ENCODE measurements at regions not wholly inside any gene's neighbourhood (a gene's known extent, or its start where the extent isn't known, plus 50 kb on each side); places are given as distances from the start of the nearest gene placed in this dataset.
"Not testable (repeated sequence)": the region's sequence is repeated elsewhere in the genome, so short reads cannot be mapped to it uniquely, and the experiment has no call there.

DNA sequence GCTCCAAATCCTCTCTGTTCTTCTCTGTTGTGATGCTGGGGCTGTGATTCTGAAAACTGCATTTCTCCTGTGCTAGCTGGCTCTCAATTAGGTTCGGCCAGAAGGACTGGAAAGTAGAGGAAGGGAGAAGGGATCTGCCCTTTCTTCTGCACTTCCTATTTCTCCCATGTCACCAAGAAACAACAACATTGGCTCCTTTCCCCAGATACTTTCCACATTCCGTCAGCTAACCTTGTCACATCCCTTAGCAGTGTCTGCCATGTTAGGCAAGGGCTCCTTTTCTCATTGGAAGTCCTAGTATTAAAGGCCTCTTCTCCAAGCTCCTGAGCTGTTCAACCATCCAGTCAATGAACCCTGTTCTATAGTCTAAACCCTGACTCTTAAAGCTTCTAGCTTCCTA, 171.1 kb downstream of the ZNF621 start:
- intact Hi-C loops (cut with micrococcal nuclease) = no loop called here

DNA sequence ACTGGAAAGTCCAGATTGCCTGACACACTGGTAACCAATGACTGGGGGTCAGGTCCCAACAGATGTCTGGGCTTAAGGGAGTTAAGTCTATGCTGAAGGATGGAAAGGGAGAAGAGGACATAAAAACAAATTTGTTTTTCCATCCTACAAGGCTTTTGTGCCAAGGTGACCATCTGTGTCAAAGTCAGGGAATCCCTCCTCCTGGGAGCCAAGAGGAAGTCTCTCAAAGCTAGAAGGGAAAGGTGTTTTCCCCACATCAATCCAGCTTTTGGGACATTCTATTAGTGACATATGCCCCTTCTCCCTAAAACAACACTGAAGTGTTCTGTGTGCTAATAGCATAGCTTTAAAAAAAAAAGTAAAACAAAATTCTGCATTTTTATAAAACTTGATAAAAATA, 173.9 kb downstream of the ZNF621 start:
- intact Hi-C loops (cut with micrococcal nuclease) = not testable (repeated sequence)

GRCh38 chr3:40701016-40701588, 176.3 kb downstream of the ZNF621 start:
- intact Hi-C loops (cut with micrococcal nuclease) = no loop called here

GRCh38 chr3:40704224-40704623, 179.5 kb downstream of the ZNF621 start:
- intact Hi-C loops (cut with micrococcal nuclease) = no loop called here

GRCh38 chr3:40705663-40706062, 180.9 kb downstream of the ZNF621 start:
- intact Hi-C loops (cut with micrococcal nuclease) = no loop called here

- intact Hi-C loops (cut with micrococcal nuclease) = no loop called here
Measured at GRCh38 chr3:40713306-40713705, 188.5 kb downstream of the ZNF621 start.

DNA sequence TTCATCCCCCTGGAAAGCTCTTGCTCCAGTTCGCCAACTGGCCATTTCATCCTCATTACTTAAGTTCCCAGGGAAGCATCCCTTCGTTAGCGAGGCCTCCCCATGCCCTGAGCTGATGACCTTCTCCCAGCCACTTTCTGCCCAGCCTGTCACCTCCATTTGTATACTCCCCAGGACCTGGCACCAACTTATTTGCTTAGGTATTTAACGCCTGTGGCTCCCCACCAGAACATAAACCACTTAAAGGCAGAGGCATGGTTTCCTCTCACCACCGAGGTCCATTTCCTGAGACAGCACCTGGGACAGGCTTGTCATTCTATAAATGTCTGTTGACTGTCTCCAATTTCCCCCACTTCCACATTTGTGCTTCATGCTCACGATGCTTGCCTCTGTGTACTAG, 189.0 kb downstream of the ZNF621 start:
- intact Hi-C loops (cut with micrococcal nuclease) = no loop called here

DNA sequence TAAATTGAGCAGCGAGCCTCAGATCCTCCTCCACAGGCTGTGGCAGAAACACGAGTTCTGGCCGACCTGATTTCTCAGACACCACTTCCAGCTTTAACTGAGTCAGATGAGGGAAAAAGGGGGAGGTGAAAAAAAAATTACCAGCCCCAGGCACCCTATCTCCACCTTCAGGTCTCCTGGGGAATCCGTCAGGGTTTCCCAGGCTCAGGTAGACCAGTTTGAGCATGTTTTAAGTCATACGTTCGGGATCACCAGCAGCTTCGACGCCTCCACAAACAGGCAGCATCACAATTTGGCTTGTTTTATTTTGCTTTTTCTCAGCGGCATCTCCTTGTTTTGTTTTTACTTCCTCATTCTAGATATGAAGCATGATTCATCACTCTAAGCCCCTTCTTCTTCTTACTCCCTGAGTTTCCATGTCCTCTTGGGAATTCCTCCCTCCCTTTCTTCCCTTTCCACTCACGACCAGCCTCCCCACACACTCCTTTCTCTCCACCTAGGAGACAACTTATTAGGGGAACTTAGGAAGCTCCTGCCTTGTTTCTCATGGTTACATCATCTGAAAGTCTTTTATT, 190.1 kb downstream of the ZNF621 start:
- intact Hi-C loops (cut with micrococcal nuclease) = no loop called here

DNA sequence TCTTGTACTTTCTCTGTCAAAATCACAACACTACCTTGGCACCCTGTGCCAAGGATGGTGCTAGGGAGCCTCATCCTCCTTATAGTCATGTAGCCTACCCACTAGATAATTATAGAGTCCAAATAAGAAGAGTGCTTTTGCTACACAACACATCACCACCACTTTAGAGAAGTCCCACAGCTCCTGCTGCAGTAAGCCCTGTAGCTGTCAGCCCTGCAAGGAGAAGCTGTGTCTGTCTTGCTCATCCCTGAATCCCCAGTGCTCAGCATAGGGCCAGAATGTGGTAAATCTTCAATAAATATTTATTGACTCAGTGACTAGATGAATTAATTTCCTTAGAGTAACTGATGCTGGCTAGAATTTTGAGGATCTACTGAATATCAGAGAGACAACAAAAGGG, 190.8 kb downstream of the ZNF621 start:
- intact Hi-C loops (cut with micrococcal nuclease) = no loop called here

DNA sequence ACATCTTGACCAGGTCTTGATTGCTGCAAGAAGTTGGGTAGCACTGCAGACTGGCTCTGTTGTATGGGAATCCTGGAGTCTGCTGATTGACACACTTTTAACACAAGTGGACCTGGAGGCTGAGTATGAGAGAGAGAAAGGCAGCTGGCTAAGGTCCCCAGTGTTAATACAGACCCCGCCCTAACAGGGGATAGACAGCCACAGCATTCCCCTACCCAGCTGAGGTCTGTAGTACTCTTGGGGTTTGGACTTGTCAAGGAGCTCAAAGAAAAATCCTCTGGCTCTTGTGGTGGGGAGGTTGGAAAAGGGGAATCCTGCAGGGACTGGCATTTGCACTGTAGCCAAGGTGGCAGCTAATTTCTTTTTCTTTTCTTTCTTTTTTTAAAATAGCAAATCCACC, 192.7 kb downstream of the ZNF621 start:
- intact Hi-C loops (cut with micrococcal nuclease) = no loop called here

DNA sequence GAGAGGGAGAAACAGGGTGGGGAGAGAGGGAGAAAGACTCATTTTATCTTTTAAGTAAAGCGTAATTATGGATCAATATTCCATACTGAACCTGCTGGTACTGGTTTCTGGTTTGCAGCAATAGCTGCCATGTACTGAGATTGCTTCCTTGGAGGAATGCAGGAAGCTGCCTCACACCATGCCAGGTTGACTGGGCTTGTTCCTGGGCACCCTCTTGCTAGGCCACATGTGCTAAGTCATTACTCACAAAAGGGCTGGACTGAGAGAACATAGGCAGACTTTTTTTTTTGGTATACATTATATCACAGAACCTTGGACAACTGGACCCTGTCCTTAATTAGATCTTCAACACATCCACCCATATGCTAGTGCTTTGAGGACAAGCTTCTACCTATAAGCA, 193.4 kb downstream of the ZNF621 start:
- intact Hi-C loops (cut with micrococcal nuclease) = no loop called here

GRCh38 chr3:40718681-40719080, 193.9 kb downstream of the ZNF621 start:
- intact Hi-C loops (cut with micrococcal nuclease) = no loop called here

- intact Hi-C loops (cut with micrococcal nuclease) = no loop called here
Measured at GRCh38 chr3:40719660-40720287, 195.0 kb downstream of the ZNF621 start.

DNA sequence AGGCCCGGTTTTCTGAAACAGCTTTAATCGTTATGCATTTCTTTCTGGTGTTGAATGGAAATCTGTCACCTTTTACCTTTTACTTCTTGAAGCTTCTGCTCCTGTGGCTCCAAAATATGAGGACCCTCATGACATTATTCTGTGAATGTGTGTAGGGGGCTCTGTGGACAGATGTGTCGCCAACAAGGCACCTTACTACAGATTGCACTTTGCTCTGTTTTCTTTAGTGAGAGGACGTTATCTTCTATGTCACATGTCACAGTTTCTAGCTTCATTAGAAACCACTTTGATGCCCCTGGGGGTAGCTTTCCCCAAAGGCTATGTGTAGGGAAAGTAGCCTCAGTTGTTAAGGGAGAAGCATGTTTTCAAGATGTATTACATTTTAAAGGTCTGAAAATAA, 195.6 kb downstream of the ZNF621 start:
- intact Hi-C loops (cut with micrococcal nuclease) = no loop called here

DNA sequence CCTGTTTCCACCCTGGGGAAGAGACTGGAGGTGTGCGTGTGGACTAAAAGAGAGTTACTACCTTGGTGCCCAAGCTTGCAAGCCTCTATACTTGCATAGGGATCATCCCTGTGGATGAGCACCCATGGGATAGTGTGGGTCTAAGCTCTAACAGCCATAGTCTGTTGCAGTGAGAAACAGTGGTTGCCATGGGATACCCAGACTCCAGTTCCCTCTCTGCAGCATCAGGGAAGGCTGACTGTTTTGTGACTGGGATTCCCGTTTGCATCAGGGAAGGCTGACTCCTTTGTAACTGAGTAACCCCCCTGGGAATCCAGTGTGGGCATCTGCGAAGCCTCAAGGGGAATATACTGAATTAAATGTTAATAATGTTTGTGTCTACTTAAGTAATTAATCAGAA, 196.1 kb downstream of the ZNF621 start:
- intact Hi-C loops (cut with micrococcal nuclease) = no loop called here

- intact Hi-C loops (cut with micrococcal nuclease) = no loop called here
Measured at GRCh38 chr3:40723083-40723660, 198.4 kb downstream of the ZNF621 start.

- intact Hi-C loops (cut with micrococcal nuclease) = no loop called here
Measured at GRCh38 chr3:40725031-40725430, 200.3 kb downstream of the ZNF621 start.

GRCh38 chr3:40731445-40731844, 206.7 kb downstream of the ZNF621 start:
- intact Hi-C loops (cut with micrococcal nuclease) = no loop called here

- intact Hi-C loops (cut with micrococcal nuclease) = no loop called here
Measured at GRCh38 chr3:40736943-40737342, 212.2 kb downstream of the ZNF621 start.

DNA sequence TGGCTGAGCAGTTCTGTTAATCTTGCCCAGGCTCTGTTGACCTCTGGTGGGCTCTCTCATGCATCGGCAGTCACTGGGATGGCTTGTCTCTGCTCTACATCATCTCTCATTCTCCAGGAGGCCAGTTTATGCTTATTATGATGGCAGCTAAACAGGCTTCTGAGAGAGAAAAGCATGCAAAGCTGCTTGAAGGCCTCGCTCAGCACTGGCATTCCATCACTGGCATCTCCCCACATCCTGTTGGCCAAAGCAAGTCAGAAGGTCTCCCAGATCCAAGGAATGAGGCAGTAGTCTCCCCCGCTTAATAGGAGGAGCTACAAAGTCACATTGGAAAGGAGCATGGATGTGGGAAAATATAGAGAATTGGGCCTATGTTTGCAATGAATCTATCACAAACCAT, 212.6 kb downstream of the ZNF621 start:
- intact Hi-C loops (cut with micrococcal nuclease) = no loop called here

GRCh38 chr3:40739971-40740370, 215.2 kb downstream of the ZNF621 start:
- intact Hi-C loops (cut with micrococcal nuclease) = no loop called here

DNA sequence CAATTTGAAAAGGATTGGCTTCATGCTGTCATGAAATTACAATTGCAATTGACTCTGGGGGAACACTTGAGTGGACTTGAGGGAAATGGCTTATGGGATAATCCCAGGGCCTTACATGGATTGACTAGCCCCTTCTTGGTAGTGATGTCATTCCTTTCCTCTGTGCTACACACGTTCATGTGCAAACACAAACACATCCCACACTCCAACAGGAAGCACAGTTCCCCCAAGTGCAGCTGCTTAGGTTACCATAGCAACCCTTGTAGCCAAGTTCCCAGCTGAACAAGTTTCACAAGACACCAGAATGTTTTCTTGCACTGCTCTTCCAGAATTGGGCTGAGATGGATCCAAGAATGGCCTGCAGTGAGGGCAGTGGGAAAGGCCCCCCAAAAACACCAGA, 217.0 kb downstream of the ZNF621 start:
- intact Hi-C loops (cut with micrococcal nuclease) = no loop called here

Data from T-helper 2 cell treated with Interferon-gamma antibody and Interleukin-4, amounts not matched to agents 100 ng/mL and 5 ng/mL, for 36 hours (primary cell).